GM18517 (cell line): ENCODE measurements at regions not wholly inside any gene's neighbourhood (a gene's known extent, or its start where the extent isn't known, plus 50 kb on each side); places are given as distances from the start of the nearest gene placed in this dataset.
"Not testable (repeated sequence)": the region's sequence is repeated elsewhere in the genome, so short reads cannot be mapped to it uniquely, and the experiment has no call there.

Experiments
- ATAC-seq: cut with Tn5 transposase; IDR thresholded peaks from one replicate; pipeline ENCODE4 v1.9.1; 2021; ENCODE audit warnings: mild to moderate bottlenecking, moderate library complexity; ENCODE audit not compliant: unreplicated experiment

GRCh38 chr15:81901319-81901718 is 144.5 kb downstream of the MEX3B start:
- no peak for ATAC-seq

- ATAC-seq, result no peak
Observed at GRCh38 chr15:81899730-81900129, 146.1 kb downstream of the MEX3B start.

- no peak for ATAC-seq
Observed at GRCh38 chr15:81899024-81899423, 146.8 kb downstream of the MEX3B start.

- ATAC-seq, result no peak
Observed at GRCh38 chr15:81897057-81897677, 148.7 kb downstream of the MEX3B start.

GRCh38 chr15:81896356-81896755 is 149.5 kb downstream of the MEX3B start:
- no peak for ATAC-seq

DNA sequence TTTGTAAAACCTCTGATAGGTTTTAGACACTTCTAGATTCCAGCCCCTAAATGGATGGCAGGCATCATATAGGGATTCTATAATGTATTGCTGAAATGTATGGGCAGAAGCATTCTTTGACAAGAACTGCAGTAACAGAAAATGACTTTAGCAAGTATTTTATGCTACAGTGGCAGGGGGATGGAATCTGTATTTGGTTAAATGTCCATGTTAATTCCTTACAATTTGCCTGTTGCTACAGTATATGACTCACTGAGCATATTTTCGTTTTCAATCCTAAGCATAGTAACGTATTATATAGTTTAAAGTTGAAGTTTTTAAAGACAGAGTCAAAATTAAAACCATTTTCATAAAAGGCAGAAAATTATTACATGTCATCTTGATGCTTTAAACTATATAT is 150.1 kb downstream of the MEX3B start:
- no peak for ATAC-seq

DNA sequence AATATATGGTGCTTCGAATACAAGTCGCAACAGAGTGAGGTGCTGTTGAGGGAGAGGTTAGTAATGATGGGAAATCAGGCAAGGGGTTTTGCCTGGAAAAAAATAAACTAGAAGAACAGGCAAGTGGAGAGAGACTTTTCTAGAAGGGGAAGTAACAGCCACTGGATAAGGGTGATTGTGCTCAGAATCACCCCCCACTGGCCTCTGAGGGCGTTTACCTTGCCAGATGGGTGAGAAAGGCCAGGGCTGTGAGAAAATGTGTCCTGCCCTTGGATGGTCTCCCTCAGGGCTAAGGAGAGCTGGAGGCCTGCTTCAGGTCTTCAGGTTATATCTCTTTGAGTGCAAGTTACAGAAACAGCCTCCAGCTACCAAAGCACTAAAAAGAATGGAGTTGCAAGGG is 151.8 kb downstream of the MEX3B start:
- no peak for ATAC-seq

- no peak for ATAC-seq
Observed at GRCh38 chr15:81893182-81893835, 152.5 kb downstream of the MEX3B start.

DNA sequence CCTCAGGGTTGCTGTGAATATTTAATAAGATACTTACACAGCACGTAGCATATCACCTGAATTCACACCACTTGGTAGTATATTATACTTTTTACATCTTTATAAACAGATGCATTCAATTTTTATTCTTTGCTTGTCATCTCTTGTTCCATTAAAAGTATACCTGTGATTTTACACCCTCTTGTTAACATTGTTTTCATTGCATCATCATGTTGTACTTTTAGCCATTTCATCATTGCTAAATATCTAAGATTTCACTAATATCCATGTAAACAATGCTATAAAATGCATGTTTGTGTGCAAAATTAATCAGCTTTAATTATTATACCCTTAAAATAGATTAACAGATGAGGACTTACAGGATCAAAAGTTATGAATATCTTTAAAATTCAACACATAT is 155.3 kb downstream of the MEX3B start:
- no peak for ATAC-seq

GRCh38 chr15:81889485-81889881 is 156.3 kb downstream of the MEX3B start:
- ATAC-seq, result no peak

- ATAC-seq, result no peak
Observed at GRCh38 chr15:81888748-81889484, 156.9 kb downstream of the MEX3B start.

DNA sequence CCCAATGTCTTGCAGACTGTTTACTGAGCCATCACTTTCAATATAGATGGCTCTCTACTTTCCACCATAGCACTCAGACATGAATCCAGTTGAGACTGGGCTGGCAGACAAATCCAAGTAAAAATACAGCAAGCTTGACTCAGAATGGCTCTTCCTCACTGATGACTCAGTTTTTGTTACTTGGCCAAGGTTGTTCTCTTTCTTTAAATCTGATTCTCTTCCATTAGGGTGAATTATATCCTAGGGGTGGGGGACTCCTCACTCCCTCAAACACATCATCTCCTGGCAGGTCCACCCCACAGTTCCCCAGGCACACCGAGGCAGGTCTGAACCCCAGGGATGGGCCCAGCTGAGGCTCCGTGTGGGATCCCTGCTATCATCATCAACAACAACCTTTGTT is 157.9 kb downstream of the MEX3B start:
- no peak for ATAC-seq

- ATAC-seq, result not testable (repeated sequence)
Observed at GRCh38 chr15:81887188-81887587, 158.6 kb downstream of the MEX3B start.

- ATAC-seq, result no peak
Observed at GRCh38 chr15:81886591-81886990, 159.2 kb downstream of the MEX3B start.

GRCh38 chr15:81886080-81886479 is 159.7 kb downstream of the MEX3B start:
- ATAC-seq, result no peak

- ATAC-seq, result no peak
Observed at GRCh38 chr15:81885135-81885534, 160.7 kb downstream of the MEX3B start.

GRCh38 chr15:81882504-81882903 is 163.3 kb downstream of the MEX3B start:
- ATAC-seq, result no peak

GRCh38 chr15:81880833-81881232 is 165.0 kb downstream of the MEX3B start:
- no peak for ATAC-seq

DNA sequence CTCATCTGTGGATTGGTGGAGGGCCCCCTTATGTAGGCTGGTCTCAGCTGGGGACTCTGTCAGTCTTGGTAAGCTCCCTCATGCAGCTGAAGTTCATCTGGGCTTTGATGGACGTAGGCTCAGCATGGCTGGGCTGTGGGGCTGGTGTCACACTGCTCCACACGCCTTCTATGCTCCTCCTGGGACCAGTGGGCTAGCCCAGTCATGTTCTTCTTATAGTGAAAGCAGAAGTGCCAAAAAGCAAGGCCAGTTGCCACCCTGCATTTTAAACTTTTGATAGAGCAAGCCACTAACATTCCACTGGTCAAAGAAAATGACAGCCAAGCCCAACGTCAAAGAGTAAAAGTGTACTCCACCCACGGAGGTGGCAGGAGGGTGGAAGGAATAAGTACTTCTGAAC is 165.5 kb downstream of the MEX3B start:
- ATAC-seq, result no peak

- not testable (repeated sequence) for ATAC-seq
Observed at GRCh38 chr15:81875717-81876116, 170.1 kb downstream of the MEX3B start.

DNA sequence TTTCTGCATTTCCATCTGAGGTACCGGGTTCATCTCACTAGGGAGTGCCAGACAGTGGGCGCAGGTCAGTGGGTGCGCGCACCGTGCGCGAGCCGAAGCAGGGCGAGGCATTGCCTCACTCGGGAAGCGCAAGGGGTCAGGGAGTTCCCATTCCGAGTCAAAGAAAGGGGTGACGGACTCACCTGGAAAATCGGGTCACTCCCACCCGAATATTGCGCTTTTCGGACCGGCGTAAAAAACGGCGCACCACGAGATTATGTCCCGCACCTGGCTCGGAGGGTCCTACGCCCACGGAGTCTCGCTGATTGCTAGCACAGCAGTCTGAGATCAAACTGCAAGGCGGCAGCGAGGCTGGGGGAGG is 175.1 kb downstream of the MEX3B start:
- not testable (repeated sequence) for ATAC-seq

DNA sequence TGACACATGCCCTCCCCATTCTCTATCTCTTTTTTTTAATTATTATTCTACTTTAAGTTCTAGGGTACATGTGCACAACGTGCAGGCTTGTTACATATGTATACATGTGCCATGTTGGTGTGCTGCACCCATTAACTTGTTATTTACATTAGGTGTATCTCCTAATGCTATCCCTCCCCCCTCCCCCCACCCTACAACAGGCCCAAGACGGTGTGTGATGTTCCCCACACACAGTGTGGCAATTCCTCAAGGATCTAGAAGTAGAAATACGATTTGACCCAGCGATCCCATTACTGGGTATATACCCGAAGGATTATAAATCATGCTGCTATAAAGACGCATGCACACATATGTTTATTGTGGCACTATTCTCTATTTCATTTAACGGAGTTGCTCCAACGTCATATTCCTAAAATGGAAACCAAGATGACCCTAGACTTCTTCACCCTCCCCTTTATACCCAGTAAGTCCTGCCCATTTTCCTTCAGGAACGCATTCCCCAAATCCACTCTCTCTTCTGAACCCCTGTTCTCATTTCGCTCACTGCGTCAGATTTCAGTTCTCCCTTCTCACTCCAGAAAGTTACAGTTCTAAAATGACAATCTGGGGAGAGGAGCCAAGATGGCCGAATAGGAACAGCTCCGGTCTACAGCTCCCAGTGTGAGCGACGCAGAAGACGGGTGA is 175.6 kb downstream of the MEX3B start:
- not testable (repeated sequence) for ATAC-seq
